Lower leg skin (tissue), 3 donors: ENCODE measurements at regions not wholly inside any gene's neighbourhood (a gene's known extent, or its start where the extent isn't known, plus 50 kb on each side); places are given as distances from the start of the nearest gene placed in this dataset.

Experiments used
- CTCF ChIP-seq, 3 donors: fragments of 450-650 bp; IDR thresholded peaks; one replicate each; pipeline ENCODE4 v1.5.1; 2016; ENCODE audit warnings: antibody characterized with exemption in 3 of 3, mild to moderate bottlenecking in 3 of 3, moderate library complexity in 2 of 3
- POLR2A ChIP-seq, 2 donors: fragments of 450-650 bp; IDR thresholded peaks; one replicate each; pipeline ENCODE4 v1.6.1; 2016 to 2017; ENCODE audit warnings: antibody characterized with exemption in 2 of 2, mild to moderate bottlenecking in 1 of 2, moderate library complexity in 1 of 2

- TF ChIP-seq CTCF (IDR thresholded peaks at IDR 0.05), result no peak
- no peak for TF ChIP-seq POLR2A (IDR thresholded peaks at IDR 0.05)
Observed at GRCh38 chr9:107870927-107871680, 381.5 kb upstream of the KLF4 start.
